ENCODE measurements at regions not wholly inside any gene's neighbourhood (a gene's known extent, or its start where the extent isn't known, plus 50 kb on each side); places are given as distances from the start of the nearest gene placed in this dataset.

DNA sequence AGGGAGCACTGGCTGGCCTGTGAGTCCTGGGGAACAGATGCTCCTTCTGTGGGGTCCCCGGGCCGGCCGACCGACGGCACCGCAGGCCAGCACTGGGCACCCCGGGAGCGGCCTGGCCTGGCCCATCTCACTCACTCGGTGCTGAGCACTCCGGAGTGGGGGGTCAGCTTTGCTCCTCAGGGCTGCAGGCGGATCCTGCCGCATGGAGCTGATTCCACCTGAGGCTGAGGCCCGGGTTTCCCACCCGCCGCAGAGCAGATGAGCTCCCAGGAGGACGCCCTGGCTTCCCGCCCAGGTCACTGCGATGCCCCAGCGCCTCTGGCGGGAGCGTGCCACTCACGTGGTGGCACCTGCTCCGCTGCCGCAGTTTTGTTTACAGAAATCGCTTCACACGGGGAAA is 418.6 kb downstream of the GALR1 start:
- no peak for DNase-seq

DNA sequence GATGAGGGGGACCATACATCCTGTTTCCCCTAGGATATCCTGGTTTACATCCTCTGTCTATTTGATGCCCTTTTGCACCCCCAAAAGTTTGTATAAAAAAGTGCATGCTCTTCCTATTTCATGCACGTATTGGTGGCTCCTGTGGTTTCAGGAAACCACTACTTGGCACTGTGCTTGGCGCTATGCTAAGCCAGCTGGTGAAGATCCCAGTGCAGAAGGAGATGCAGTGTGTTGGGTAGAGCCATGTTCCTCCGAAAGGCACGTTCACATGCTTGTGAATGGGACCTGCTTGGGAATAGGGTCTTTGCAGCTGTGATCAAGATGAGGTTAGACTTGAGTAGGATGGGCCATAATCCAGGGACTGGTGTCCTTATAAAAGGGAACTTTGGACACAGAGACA is 419.7 kb downstream of the GALR1 start:
- DNase-seq = no peak

DNA sequence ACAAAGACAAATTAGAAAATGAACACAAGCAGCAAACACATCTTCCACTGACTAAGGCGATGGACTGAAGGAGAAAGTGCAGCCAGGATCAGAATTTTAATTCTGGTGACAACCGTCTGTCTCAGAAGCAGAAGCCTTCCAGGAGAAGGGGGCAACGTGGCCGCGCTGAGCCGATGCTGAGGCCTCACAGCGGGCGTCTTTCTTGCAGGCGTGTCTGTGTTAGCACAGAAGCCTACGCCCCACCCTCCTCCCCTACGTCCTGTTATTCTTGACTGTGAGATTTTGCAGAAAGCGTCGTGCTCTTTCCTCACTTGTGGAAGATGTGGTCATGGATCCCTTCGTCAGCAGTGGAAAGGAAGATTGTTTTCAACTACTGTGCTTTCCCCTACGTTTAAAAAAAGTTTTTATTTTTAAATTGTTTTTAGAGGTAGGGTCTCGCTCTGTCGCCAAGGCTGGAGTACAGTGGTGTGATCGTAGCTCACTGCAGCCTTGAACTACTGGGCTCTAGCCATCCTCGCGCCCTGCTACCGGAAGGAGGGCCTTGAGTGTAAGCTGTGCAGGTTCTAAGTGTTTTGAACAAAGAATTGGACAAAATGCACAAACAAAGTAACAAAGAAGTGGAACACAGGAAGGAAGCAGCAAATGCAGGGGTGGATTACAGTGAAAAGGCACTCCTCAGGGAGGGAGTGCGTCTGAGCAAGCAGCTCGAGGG is 422.0 kb downstream of the GALR1 start:
- DNase-seq = no peak

DNA sequence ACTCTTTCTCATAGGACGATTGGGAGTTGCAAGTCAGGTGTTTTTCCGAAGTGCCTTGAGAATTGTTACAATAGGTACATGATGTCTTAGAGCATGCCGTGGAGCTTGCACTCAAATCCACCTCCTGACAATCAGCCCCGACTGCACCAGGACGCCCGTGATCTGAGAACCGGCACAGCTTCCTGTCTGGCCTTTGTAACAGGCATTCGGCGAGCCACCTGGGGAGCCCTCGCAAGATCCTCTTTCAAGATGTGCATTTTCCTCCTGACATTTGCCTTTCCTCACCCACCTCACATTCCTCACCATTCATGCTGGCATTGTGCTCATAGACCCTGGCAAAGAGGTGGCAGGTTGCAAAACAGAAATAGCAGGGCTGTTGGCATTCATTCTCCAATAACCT is 427.3 kb downstream of the GALR1 start:
- DNase-seq = no peak

DNA sequence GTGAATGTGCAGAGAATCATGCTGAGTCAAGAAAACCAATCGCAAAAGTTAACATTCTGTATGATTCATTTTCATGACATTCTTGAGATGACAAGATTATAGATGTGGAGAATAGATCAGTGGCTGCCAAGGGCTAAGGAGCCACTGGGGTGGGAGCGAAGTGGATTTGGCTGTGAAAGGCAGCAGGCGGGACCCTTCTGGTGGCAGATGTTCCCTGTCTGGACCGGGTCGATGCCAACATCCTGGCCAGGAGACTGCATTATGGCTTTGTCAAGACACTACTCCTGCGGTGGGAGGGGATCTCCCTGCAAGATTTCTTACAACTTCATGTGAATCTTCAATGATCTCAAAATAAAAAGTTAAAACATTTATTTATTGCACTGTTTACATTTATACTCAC is 427.9 kb downstream of the GALR1 start:
- no peak for DNase-seq

DNA sequence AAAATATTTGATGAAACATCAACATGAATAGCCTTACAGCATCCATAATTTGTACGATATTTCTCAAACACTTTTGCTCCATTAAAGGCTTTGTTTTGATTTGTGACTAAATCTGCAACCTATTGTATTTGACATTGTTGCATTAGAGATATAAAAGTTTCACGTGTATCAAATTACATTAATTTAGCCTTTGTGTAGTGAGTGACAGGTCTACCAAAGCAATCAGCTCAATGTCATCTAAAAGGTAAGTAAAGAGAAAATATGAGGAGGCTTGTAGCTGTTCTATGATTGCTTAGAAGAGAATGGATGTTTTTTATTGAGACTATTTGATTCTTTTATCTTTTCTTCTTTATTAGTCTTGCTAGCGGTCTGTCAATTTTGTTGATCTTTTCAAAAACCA is 430.2 kb downstream of the GALR1 start:
- DNase-seq = no peak

DNA sequence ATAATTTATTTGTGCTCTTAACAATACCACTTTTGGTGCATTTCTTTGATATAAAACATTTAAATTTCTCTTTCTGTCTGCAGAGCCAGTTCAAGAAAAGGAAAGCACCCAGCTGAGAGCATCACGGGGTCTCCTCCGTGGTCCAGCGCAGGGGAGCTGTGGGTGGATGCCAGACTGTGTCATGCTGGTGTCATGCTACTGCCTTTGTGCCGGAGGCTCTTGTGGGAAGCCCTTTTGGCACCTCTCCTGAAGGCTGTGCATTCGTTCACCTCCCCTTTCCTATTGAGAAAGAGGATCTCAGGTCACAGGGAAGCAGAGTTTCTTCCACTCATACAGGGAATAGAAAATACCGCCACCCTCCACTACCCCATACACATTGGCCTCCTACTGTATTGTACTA is 450.4 kb downstream of the GALR1 start:
- DNase-seq = no peak

DNA sequence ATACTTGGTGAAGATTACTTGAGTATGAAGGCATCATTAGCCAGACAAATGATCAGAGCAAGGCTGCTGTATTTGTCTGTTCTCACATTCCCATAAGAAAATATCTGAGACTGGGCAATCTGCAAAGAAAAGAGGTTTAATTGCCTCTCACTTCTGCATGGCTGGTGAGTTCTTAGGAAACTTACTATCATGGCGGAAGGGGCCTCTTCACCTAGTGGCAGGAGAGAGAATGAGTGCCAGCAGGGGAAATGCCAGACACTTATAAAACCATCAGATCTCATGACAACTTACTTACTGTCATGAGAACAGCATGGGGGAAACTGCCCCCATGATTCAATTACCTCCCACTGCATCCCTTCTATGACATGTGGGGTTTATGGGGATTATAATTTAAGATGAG is 452.3 kb downstream of the GALR1 start:
- DNase-seq = no peak

DNA sequence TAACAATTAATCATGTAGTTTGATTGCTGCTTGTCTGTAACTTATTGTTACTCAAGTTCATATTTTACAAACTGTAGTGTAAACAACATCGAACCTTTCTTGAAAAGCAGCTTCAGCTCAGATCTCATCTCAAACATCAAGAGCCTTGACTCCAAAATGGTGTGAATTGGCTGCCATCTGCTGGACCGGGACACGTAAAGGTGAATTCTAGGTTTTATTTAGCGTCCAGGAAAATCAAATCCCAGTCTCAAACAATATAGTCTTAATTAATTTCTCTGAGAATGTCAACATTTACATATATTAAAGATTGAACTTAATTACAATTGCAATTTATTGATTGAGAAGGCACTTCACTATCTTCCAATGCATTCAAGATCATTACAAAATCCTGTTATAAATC is 453.0 kb downstream of the GALR1 start:
- no peak for DNase-seq

DNA sequence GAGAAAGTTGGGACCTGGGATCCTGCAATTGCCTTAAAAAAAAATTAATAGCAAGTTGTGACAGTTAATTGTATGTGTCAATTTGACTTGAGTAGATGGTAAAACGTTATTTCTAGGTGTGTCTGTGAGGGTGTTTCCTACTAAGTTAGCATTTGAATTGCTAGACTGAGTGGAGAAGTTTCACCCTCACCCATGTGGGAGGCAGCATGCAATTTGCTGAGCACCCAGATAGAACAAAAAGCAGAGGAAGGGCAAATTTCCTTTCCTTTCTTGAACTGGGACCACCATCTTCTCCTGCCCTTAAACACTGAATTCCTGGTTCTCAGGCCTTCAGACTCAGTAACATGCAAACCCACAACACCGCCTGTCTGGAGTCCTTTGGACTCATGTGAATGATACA is 455.7 kb downstream of the GALR1 start:
- DNase-seq = no peak

DNA sequence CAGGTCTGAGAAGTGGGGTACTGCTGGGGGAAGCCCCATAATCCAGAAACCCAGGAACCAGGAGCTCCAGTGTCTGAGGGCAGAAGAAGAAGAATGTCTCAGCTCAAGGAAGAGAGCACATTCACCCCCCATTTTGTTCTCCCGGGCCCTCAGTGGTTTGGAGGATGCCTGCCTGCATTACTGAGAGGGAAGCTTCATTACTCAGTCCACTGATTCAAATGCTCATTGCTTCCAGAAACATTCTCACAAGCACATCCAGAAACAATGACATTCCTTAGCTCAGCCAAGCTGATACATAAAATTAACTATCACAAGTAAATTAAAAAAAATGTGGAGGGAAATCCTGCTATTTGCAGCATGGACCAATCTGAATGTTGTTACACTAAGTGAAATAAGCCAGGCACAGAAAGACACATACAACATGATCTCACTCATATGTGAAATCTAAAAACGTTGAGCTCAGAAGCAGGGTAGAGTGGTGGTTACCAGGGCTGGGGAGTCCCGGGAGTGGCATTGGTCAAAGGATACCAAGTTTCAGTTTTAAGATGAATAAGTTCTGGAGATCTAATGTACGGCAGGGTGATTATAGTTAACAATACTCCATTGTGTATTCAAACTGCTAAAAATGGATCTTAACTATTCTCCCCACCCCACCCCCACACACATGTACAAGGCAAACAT is 459.3 kb downstream of the GALR1 start:
- no peak for DNase-seq

DNA sequence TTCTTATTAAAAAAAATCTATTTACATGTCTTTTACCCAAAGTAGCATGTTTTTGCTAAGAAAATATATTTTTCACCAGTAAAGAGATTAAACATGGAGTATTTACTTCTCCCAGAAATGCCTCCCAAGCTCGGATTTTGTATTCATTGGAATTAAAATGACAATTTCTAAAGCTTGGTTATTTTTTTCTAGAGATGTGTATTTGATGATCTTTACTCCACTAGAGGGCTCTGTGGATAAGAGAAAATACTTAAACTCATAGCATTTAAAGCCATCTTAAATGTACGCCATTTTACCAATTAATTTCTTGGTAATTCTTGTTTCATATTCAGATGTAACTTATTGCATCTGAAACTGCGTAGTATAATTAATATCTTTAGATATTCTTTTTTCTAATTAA is 461.4 kb downstream of the GALR1 start:
- no peak for DNase-seq

DNA sequence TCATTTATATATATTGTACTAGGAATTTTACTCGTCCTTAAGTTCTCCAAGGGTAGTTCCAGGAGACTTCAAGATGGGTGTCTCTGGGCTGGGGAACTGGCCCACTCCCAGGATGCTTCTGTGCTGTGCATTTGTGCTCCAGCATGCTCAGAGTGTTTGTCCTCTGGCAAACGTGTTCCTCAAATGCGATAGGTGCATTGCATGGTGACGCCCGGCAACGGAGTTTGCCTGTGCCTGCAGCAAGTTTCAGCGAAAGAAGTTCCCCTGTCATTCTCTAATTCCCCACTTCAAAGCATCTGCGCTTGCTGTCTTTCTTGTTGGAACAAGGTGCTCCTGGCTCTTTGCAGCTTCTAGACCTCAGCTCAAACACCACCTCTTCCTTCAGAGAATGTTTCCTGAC is 465.1 kb downstream of the GALR1 start:
- DNase-seq = no peak

DNA sequence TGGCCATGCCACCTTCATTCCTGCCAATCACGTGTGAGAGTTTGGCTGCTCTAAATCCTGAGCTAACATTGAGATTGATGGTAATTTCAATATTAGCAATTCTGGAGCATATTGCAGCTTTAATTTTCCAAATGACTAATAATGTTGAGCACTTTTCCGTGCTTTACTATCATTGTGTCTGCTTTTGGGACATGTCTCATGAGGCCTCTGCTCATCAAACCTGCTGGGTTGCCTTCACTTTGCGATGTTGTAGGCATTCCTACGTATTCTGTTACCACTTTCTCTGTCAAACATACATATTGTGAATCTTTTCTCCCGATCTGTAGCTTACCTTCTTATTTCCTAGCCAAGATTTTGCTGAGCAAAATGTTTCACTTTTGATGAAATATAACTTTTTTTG is 466.6 kb downstream of the GALR1 start:
- DNase-seq = no peak

DNA sequence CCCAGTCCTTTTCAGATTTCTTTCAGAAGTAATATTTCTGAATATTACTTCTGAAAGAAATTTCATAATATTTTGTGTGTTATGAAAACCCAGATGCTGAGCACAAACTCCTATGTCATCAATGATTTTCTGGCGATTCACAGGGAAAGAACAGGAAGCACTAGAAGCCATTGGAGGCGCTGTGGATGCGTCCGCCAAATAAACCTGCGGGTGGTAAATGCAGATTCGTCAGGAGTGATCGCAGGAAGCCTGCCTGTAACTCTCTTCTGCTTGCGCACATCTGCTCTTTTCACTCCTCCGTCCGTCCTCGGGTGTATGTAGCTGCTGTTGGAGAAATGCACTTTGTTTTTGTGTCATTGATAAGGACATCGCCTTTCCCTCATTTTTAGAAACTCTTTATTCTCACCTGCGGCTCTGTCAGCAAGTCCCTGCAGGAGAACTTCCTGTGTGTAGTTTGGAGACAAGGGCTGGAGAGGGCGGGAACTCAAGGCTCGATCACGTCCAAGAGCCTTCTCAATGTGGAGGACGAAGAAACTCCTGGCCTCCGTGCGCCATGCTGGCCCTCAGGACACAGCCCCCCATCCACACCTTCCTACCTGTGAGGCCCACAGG is 483.8 kb downstream of the GALR1 start:
- no peak for DNase-seq

DNA sequence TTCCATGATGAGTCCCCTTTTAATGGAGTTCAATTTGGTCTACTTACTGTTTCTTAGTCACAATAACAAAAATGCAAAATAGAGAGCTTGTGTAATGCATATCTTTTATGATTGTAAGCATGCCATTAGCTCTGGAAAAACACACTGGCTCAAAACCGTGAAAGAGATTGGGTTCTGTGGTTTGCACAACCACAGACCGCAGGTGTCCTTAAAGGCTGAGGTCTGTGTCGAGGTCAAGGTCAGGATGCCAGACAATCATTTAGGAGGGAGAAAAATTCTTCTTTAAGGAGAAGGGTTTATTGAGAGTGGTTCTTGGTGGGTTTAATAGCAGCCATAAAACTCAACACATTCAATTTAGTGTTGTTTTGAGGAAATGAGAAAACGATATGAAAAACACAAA is 487.2 kb downstream of the GALR1 start:
- DNase-seq = no peak

DNA sequence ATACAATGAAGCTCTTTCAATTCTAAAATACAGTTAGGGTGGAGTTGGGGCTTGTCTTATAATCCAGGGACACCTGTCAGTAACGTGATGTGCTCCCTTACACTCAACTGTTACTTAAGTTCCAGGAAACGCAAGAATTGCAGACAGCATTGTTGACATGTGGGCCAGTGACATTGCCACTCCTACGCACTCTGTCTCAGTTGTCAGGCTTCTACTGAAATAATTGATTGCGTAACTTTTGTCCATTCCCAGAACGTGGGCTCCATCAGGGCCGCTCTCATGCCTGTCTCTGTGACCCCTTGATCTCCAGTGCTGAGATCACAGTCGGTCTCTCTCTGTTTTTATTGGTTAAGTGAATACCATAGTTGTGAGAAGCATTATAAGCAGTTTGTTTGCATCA is 487.8 kb downstream of the GALR1 start:
- DNase-seq = no peak

DNA sequence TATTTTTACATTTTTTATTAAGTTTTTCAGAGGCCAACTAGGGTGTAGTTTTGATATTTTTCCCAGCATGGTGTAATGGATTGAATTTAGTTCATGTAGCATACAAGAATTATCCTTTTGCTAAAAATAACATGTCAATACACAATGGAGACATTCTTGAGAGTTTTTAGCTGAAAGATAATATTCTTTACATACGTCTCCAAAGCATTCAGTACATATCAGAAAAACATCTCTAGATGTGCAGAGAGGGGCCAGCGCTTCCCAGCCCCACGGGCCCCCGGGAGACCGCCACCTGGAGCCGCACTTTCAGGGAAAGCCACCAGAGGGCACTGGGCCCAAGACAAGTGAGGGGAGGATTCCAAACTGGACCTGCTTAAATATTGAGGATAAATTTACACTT is 499.4 kb downstream of the GALR1 start:
- DNase-seq = peak; percentile 66

DNA sequence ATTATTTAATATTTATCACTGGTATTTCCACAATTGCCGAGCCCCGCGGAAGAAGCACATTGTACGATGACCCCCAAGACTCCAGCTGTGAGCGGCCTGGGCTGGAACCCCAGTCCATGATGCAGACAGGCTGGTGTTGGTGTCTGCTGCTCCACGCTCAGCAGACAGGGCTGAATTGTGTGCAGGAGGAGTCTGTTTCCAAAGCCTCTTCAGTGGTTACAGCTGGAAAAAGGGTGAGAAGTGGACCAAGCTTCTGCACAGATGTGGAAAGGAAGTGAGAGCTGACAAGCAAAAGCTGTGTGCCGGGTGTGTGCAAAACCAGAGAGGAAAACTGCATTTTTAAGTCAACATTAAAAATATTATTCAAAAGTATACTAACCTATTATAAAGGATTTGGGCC is 500.4 kb downstream of the GALR1 start:
- DNase-seq = no peak

DNA sequence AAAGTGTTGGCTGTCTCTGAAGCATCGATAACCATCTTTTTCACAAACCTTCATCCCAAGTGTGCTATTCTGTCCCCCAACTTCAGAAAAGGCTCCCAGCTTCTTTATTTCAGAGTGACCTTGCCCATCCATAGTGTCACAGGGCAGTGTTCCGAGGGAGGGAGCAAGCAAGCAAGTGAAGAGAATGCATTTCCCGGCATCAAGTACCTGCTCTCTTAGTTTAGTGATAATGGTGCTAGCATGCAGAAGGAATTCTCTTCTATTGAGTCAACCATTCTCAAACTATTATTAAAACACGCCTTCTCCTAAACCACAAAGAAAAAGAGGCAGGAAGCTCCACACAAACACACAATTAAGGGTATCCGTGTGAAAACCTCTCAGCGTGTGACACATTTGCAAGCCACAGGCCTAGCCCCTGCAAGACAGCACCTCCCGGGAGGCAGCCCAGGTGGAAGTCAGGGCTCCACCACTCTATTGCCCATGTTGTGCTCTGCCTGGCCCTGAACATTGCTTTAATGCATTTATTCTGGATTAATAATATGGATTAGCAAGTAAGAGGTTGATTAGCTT is 504.9 kb downstream of the GALR1 start:
- DNase-seq = no peak

DNA sequence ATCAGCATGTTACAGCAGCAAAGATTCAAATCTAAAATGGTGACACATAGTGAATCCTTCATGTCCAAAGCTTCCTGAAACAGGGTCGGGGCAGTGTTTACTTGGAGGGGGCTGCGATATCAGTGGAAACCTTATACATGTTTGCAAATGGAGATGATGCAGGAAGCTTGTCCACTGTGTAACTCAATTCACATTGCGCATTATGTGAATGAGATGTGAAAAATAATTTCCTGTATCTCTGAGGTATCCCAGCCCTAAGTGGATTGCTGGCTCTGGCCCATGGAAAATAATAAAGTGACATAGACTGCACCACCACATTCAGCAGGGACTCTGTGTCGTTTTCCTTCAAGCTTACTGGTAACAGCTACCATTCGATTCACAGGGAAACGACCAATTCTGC is 505.5 kb downstream of the GALR1 start:
- DNase-seq = no peak

DNA sequence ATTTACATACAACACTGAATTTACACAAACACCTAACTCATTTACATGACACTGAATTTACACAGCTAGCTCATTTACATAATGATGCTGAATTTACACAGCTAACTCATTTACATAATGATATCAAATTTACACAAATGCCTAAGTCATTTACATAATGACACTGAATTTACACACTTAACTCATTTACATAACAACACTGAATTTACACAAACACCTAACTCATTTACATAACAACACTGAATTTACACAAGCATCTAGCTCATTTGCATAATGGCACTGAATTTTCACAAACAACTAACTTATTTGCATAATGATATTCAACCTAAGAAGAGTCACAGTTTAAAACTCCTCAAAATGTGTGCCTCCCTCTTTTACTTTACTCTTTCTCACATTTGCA is 511.7 kb downstream of the GALR1 start:
- DNase-seq = no peak

DNA sequence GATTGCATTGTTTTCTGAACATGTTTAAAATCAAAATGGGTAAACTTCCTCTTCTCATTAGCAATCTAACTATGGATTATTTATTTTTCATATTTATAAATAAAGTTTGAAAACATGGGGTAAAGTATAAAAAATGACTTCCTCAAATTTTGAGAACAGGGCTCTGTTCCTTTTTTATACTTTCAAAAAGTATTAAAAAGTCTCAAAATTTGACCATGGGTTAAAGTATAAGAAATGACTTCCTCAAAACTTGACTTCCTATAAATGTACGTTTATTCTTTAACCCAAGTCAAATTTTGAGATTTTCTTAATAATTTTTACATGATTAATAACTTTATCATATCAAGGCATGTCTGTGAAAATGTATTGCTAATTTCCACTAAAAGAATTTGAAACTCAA is 512.4 kb downstream of the GALR1 start:
- DNase-seq = no peak

DNA sequence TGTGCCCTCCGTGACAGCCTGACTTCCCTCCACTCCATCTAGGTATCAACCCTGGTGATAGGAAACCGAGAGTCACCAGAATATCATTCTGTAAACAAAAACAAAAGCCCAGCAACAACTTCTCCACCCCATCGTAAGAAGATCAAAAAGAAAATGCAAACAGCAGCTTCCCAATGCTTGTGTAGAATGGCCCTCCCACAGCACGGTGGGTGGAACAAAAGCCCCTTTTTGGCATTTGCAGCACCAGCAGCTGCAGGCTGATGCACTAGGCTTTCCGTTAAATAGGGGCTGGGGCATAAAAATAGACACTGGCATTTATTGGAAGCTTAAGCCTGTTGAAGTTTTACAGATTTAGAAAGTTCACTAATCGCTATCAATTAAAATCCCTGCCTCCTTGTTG is 513.0 kb downstream of the GALR1 start:
- DNase-seq = no peak

All from left hindlimb (tissue), 1 donor.